Kidney (tissue), 13 donors: ENCODE measurements at regions not wholly inside any gene's neighbourhood (a gene's known extent, or its start where the extent isn't known, plus 50 kb on each side); places are given as distances from the start of the nearest gene placed in this dataset.
A peak's percentile ranks its signal among the peaks of the same experiment; 100 is the strongest.

ENCODE experiments used
- DNase-seq, 5 donors: peaks; one replicate each; pipeline ENCODE4 v3.0.0-alpha.2; 2013 to 2020
- FAIRE-seq: peaks from 2 replicates; lab custom pipeline; 2012; peaks lifted over from hg19 to GRCh38; lab: Jason Lieb, UNC
- H3K27ac ChIP-seq, 2 donors: one replicate each; pipeline ENCODE4 v1.7.0; 2013; ENCODE audit warnings: low read depth in 2 of 2, low read length in 2 of 2, inconsistent platforms in 1 of 2
- H3K27me3 ChIP-seq: one replicate; pipeline ENCODE4 v1.7.1; 2013; ENCODE audit warnings: low read length, inconsistent platforms; ENCODE audit not compliant: control insufficient read depth, insufficient read depth
- H3K36me3 ChIP-seq, 3 donors: one replicate each; pipeline versions ENCODE4 v1.7.0 to v1.7.1; 2013; ENCODE audit warnings: low read length in 3 of 3, control low read depth in 1 of 3, inconsistent platforms in 1 of 3; ENCODE audit not compliant: insufficient read depth in 3 of 3, control insufficient read depth in 2 of 3
- H3K4me1 ChIP-seq, 3 donors: one replicate each; pipeline versions ENCODE4 v1.7.0 to v1.7.1; 2013; ENCODE audit warnings: low read length in 3 of 3, inconsistent platforms in 1 of 3, low read depth in 1 of 3; ENCODE audit not compliant: control insufficient read depth in 2 of 3, insufficient read depth in 2 of 3
- H3K4me3 ChIP-seq, 3 donors: one replicate each; pipeline versions ENCODE4 v1.7.0 to v1.8.1; 2013; ENCODE audit warnings: low read length in 3 of 3, control low read depth in 1 of 3, inconsistent platforms in 1 of 3
- H3K9ac ChIP-seq, 3 donors: one replicate each; pipeline versions ENCODE4 v1.7.0 to v1.7.1; 2013; ENCODE audit warnings: low read length in 3 of 3, control low read depth in 1 of 3, inconsistent platforms in 1 of 3
- H3K9me3 ChIP-seq, 3 donors: one replicate each; pipeline versions ENCODE4 v1.7.0 to v1.7.1; 2013; ENCODE audit warnings: low read length in 3 of 3, control low read depth in 1 of 3, inconsistent platforms in 1 of 3; ENCODE audit not compliant: control insufficient read depth in 2 of 3, insufficient read depth in 1 of 3
- CTCF ChIP-seq: IDR thresholded peaks from 3 replicates; pipeline ENCODE4 v1.5.1; 2012; ENCODE audit warnings: mild to moderate bottlenecking, moderate library complexity, borderline replicate concordance; ENCODE audit not compliant: insufficient read depth; ENCODE audit errors: extremely low read depth
- intact Hi-C: fragments of 100-400 bp; cut with DNase I; formaldehyde crosslinking; loops from one replicate; pipeline ENCODE4 v1.11.1; 2022
- donor health status: control.
- donor health status: control.
- donor health status: control.
- donor health status: control.
- donor health status: control.
- donor health status: DM: yes; HTN: yes; CAD: no.
- donor health status: Normal renal cell carcinoma (clear cell type).

- H3K4me1 ChIP-seq: no peaks in the 10 kb centered on the region
- H3K36me3 ChIP-seq: no peaks in the 10 kb centered on the region
- intact Hi-C loops: no loop called here
- H3K27ac ChIP-seq: no peak overlapping the region
- FAIRE-seq: no peak
- H3K9ac ChIP-seq: no peak overlapping the region
- DNase-seq: peak in 1 of 5 donors; percentile 21
- no peaks in the 10 kb centered on the region for H3K27me3 ChIP-seq
- H3K4me3 ChIP-seq: no peak overlapping the region
- TF ChIP-seq CTCF: no peak
- H3K9me3 ChIP-seq: peaks cover 0 to 2% (median 0%) of the 10 kb centered on the region in 3 donors
Observed at GRCh38 chr18:78240627-78241252, 738.9 kb upstream of the SALL3 start.

- no peak for DNase-seq
- Histone ChIP-seq H3K36me3 (no peaks in the 10 kb centered on the region), H3K4me3 (no peak overlapping the region), H3K4me1 (no peaks in the 10 kb centered on the region), H3K9ac (no peak overlapping the region), H3K27me3 (no peaks in the 10 kb centered on the region), H3K9me3 (peaks cover 0 to 2% (median 0%) of the 10 kb centered on the region in 3 donors), H3K27ac (no peak overlapping the region)
- intact Hi-C loops: no loop called here
- no peak for TF ChIP-seq CTCF
- no peak for FAIRE-seq
Observed at GRCh38 chr18:78241535-78242253, 737.9 kb upstream of the SALL3 start.

- Histone ChIP-seq H3K9me3 (peaks cover 0 to 2% (median 0%) of the 10 kb centered on the region in 3 donors), H3K27ac (no peak overlapping the region), H3K36me3 (no peaks in the 10 kb centered on the region), H3K9ac (no peak overlapping the region), H3K4me3 (no peak overlapping the region), H3K27me3 (no peaks in the 10 kb centered on the region), H3K4me1 (no peaks in the 10 kb centered on the region)
- DNase-seq (no peak), FAIRE-seq (no peak)
- intact Hi-C loops: no loop called here
- no peak for TF ChIP-seq CTCF
Observed at GRCh38 chr18:78242254-78242643, 737.4 kb upstream of the SALL3 start.
